GM12878 (cell line): ENCODE measurements at regions not wholly inside any gene's neighbourhood (a gene's known extent, or its start where the extent isn't known, plus 50 kb on each side); places are given as distances from the start of the nearest gene placed in this dataset.

Experiments
- ATF2 ChIP-seq: IDR thresholded peaks from 2 replicates; pipeline ENCODE4 v1.6.1; 2012; ENCODE audit warnings: low read length, inconsistent platforms
- CTCF ChIP-seq, 3 experiments: IDR thresholded peaks in 2 of 3; conservative IDR thresholded peaks in 1 of 3; 2 replicates each; pipeline ENCODE4 v1.5.1; 2011; ENCODE audit warnings: low read depth in 3 of 3, low read length in 3 of 3, mild to moderate bottlenecking in 3 of 3, control low read depth in 2 of 3, moderate library complexity in 2 of 3, inconsistent platforms in 1 of 3, mixed read lengths in 1 of 3; ENCODE audit not compliant: control insufficient read depth in 2 of 3, insufficient read depth in 1 of 3; ENCODE audit errors: extremely low read depth in 1 of 3
- EP300 ChIP-seq, 2 experiments: fragments of 150-350 bp in 1 of 2; IDR thresholded peaks; 2 replicates each; pipeline ENCODE4 v1.6.1; 2011 to 2012; ENCODE audit warnings: low read depth in 2 of 2, low read length in 2 of 2, borderline replicate concordance in 1 of 2, improper control_type of control experiment in 1 of 2, inconsistent platforms in 1 of 2; ENCODE audit not compliant: control insufficient read depth in 1 of 2
- MAX ChIP-seq: IDR thresholded peaks from 2 replicates; pipeline ENCODE4 v1.6.1; 2012; ENCODE audit warnings: low read depth, low read length, improper control_type of control experiment
- RAD21 ChIP-seq: IDR thresholded peaks from 2 replicates; pipeline ENCODE4 v1.6.1; 2011; ENCODE audit warnings: mild to moderate bottlenecking, low read depth, low read length, moderate library complexity; ENCODE audit not compliant: insufficient read depth
- SMAD5 ChIP-seq: IDR thresholded peaks from 2 replicates; pipeline ENCODE4 v1.6.1; 2016; ENCODE audit warnings: antibody characterized with exemption, low read depth
- SUZ12 ChIP-seq: fragments of 200-600 bp; sonication (generic); IDR thresholded peaks from one replicate; pipeline ENCODE4 v1.6.1; 2018; ENCODE audit warnings: antibody characterized with exemption, mild to moderate bottlenecking; ENCODE audit not compliant: unreplicated experiment
- YY1 ChIP-seq: IDR thresholded peaks from 2 replicates; pipeline ENCODE4 v1.6.1; 2011; ENCODE audit warnings: low read depth, mild to moderate bottlenecking, low read length

DNA sequence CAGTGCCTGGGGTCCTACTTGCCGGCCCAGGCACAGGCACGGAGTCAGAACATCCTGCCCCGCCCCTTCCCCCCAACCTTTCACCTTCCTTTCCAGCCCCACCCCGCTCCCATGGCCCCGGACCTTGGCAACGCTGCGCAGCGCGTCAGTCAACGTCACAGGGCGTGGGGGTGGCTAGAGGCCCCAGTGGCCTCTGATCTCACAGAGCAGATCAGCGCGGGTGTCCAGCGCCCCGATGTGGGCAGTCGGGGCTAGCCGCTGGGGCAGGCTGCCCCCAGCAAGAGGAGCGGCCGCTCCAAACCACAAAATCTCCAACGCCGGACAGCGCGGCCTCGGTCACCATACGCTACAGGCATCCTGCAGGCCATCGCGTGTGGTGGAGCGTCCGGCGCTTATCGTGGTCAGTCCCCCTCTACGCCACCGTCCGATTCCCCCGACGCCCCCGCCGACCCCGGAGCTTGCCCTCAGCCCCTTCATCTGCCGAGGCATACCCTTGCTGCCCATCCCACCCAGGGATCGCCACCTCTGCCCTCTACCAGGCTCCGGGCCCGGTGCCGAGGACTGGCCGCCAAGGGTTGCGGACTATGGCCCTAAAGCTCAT is 69.6 kb upstream of the APOOL start:
- no peak for TF ChIP-seq MAX
- TF ChIP-seq CTCF (IDR thresholded peaks at IDR 0.05 in 2 of 3, conservative IDR thresholded peaks at IDR 0.05 in 1 of 3; ENCODE audit: control insufficient read depth in 2 of 3, extremely low read depth in 1 of 3, insufficient read depth in 1 of 3, low read depth in 3 of 3, low read length in 3 of 3), result no peak
- TF ChIP-seq EP300 (IDR thresholded peaks at IDR 0.05; ENCODE audit: borderline replicate concordance in 1 of 2, control insufficient read depth in 1 of 2, low read depth in 2 of 2, low read length in 2 of 2), result no peak
- TF ChIP-seq ATF2, result no peak
- no peak for TF ChIP-seq SMAD5
- TF ChIP-seq SUZ12, result no peak
- TF ChIP-seq RAD21, result no peak
- no peak for TF ChIP-seq YY1
